HL-60 (cell line): ENCODE measurements at regions not wholly inside any gene's neighbourhood (a gene's known extent, or its start where the extent isn't known, plus 50 kb on each side); places are given as distances from the start of the nearest gene placed in this dataset.

ENCODE experiments used
- CTCF ChIP-seq: IDR thresholded peaks from one replicate; pipeline ENCODE4 v1.5.1; 2011; ENCODE audit warnings: low read length, control low read depth, inconsistent platforms; ENCODE audit not compliant: insufficient read depth
- GABPA ChIP-seq: IDR thresholded peaks from 2 replicates; pipeline ENCODE4 v1.6.1; 2012; ENCODE audit warnings: low read depth

- TF ChIP-seq CTCF (no peak), GABPA (no peak)
Measured at GRCh38 chr1:5658340-5659316, 333.6 kb downstream of the NPHP4 start.
